Endothelial cell of umbilical vein (primary cell): ENCODE measurements at regions not wholly inside any gene's neighbourhood (a gene's known extent, or its start where the extent isn't known, plus 50 kb on each side); places are given as distances from the start of the nearest gene placed in this dataset.

Experiments used
- BruUV-seq: library from RNA; stranded (reverse); fragments of 400-500 nt; replicated peaks from 2 replicates; lab custom pipeline; 2021; lab: Mats Ljungman, UMichigan
- CTCF ChIA-PET: fragments of 300-600, 350-600 bp; sonication (Branson Sonifier 250); formaldehyde crosslinking; loops from one replicate; lab custom pipeline; 2021; ENCODE audit warnings: antibody characterized with exemption, inconsistent platforms; lab: Charles Lee
- POLR2A ChIA-PET: fragments of 300-600, 350-600 bp; sonication (Branson Sonifier 250); formaldehyde crosslinking; loops from one replicate; lab custom pipeline; 2021; ENCODE audit warnings: antibody characterized with exemption, inconsistent platforms; lab: Charles Lee
- DNase-seq: peaks from one replicate; pipeline ENCODE4 v3.0.0-alpha.2; 2011; ENCODE audit warnings: low read depth, low spot score
- FAIRE-seq: peaks from 2 replicates; lab custom pipeline; 2011; peaks lifted over from hg19 to GRCh38; lab: Jason Lieb, UNC
- H2AFZ ChIP-seq: 2 replicates; pipeline ENCODE4 v1.6.0; 2012; ENCODE audit warnings: low read depth, low read length, control low read depth, inconsistent platforms
- H3K27ac ChIP-seq: 2 replicates; pipeline ENCODE4 v1.5.1; 2011; ENCODE audit warnings: low read depth, mild to moderate bottlenecking, control low read depth, low read length, moderate library complexity; ENCODE audit not compliant: insufficient read depth
- H3K27me3 ChIP-seq, 2 experiments: 2 replicates each; pipeline versions ENCODE4 v1.6.0 to v1.6.1; 2011; ENCODE audit warnings: low read length in 2 of 2, mixed read lengths in 1 of 2; ENCODE audit not compliant: control insufficient read depth in 2 of 2, insufficient read depth in 2 of 2
- H3K36me3 ChIP-seq, 2 experiments: 2 replicates in 1 of 2; 3 replicates in 1 of 2; pipeline ENCODE4 v1.5.1; 2011; ENCODE audit warnings: low read length in 2 of 2, mild to moderate bottlenecking in 1 of 2, moderate library complexity in 1 of 2; ENCODE audit not compliant: control insufficient read depth in 2 of 2, insufficient read depth in 2 of 2; ENCODE audit errors: extremely low read depth in 1 of 2
- H3K4me1 ChIP-seq: 3 replicates; pipeline ENCODE4 v1.5.1; 2011; ENCODE audit warnings: mild to moderate bottlenecking, low read length; ENCODE audit not compliant: control insufficient read depth, insufficient read depth; ENCODE audit errors: extremely low read depth
- H3K4me2 ChIP-seq: 2 replicates; pipeline ENCODE4 v1.6.1; 2011; ENCODE audit warnings: low read length, control low read depth, mixed read lengths; ENCODE audit not compliant: insufficient read depth
- H3K4me3 ChIP-seq, 3 experiments: fragments of 200-600 bp in 1 of 3; sonication (generic), shearing (Covaris generic) in 1 of 3; replicated peaks in 1 of 3; 2 replicates each; pipeline ENCODE4 v1.5.1; 2011 to 2016; ENCODE audit warnings: control low read depth in 3 of 3, low read length in 3 of 3, mild to moderate bottlenecking in 2 of 3, inconsistent platforms in 1 of 3, low read depth in 1 of 3, moderate library complexity in 1 of 3; ENCODE audit not compliant: insufficient read depth in 1 of 3
- H3K79me2 ChIP-seq: 2 replicates; pipeline ENCODE4 v1.6.0; 2012; ENCODE audit warnings: low read length, inconsistent platforms; ENCODE audit not compliant: control insufficient read depth, insufficient read depth
- H3K9ac ChIP-seq: replicated peaks from 2 replicates; pipeline ENCODE3; 2011; ENCODE audit warnings: low read length, control low read depth; ENCODE audit not compliant: insufficient read depth; ENCODE audit errors: extremely low read depth
- H3K9me1 ChIP-seq: replicated peaks from 3 replicates; pipeline ENCODE4 v1.6.0; 2011; ENCODE audit warnings: mild to moderate bottlenecking, low read length; ENCODE audit not compliant: control insufficient read depth, insufficient read depth; ENCODE audit errors: extremely low read depth
- H3K9me3 ChIP-seq: replicated peaks from 2 replicates; pipeline ENCODE4 v1.5.1; 2012; ENCODE audit warnings: low read length, inconsistent platforms; ENCODE audit not compliant: control insufficient read depth, insufficient read depth
- H4K20me1 ChIP-seq: replicated peaks from 2 replicates; pipeline ENCODE3; 2011; ENCODE audit warnings: mild to moderate bottlenecking, low read length; ENCODE audit not compliant: control insufficient read depth, insufficient read depth; ENCODE audit errors: extremely low read depth
- CTCF ChIP-seq, 2 donors: IDR thresholded peaks; 1 replicate in 1 of 2; 2 replicates in 1 of 2; pipeline ENCODE4 v1.5.1; 2011; ENCODE audit warnings: low read length in 2 of 2, mild to moderate bottlenecking in 2 of 2, moderate library complexity in 2 of 2, control low read depth in 1 of 2, inconsistent platforms in 1 of 2, low read depth in 1 of 2; ENCODE audit not compliant: insufficient read depth in 1 of 2; ENCODE audit errors: extremely low read depth in 1 of 2
- EZH2 ChIP-seq: IDR thresholded peaks from 2 replicates; pipeline ENCODE4 v1.6.1; 2012; ENCODE audit warnings: borderline replicate concordance, low read depth, mild to moderate bottlenecking, moderate library complexity, low read length, inconsistent platforms; ENCODE audit not compliant: severe bottlenecking
- FOS ChIP-seq: IDR thresholded peaks from 2 replicates; pipeline ENCODE4 v1.6.1; 2011; ENCODE audit warnings: mild to moderate bottlenecking, low read length, moderate library complexity, borderline replicate concordance; ENCODE audit not compliant: insufficient read depth
- GATA2 ChIP-seq: IDR thresholded peaks from 2 replicates; pipeline ENCODE4 v1.7.0; 2011; ENCODE audit warnings: low read depth, mild to moderate bottlenecking, moderate library complexity, mixed read lengths, low read length; ENCODE audit not compliant: insufficient read length, insufficient read depth
- JUN ChIP-seq: IDR thresholded peaks from 2 replicates; pipeline ENCODE4 v1.6.1; 2011; ENCODE audit warnings: borderline replicate concordance, low read depth; ENCODE audit not compliant: insufficient read length, insufficient read depth
- MAX ChIP-seq: IDR thresholded peaks from 2 replicates; pipeline ENCODE4 v1.6.1; 2011; ENCODE audit not compliant: insufficient read depth, insufficient read length
- MYC ChIP-seq: IDR thresholded peaks from one replicate; pipeline ENCODE4 v1.6.1; 2011; ENCODE audit warnings: mild to moderate bottlenecking, low read depth, low read length
- POLR2A ChIP-seq: IDR thresholded peaks from 2 replicates; pipeline ENCODE4 v1.6.1; 2012; ENCODE audit warnings: low read depth, mild to moderate bottlenecking, control low read depth, low read length
- POLR2AphosphoS5 ChIP-seq: IDR thresholded peaks from 2 replicates; pipeline ENCODE4 v1.6.1; 2012; ENCODE audit warnings: low read depth, mild to moderate bottlenecking, control low read depth, low read length, moderate library complexity; ENCODE audit not compliant: insufficient read depth
- dilution Hi-C: fragments of 300-500 bp; cut with MboI; formaldehyde crosslinking; loops from one replicate; pipeline ENCODE4 v1.15.0; 2019; ENCODE audit warnings: low sequenced_read_pairs; ENCODE audit not compliant: extremely low pct_ligation_motif_present
- intact Hi-C: fragments of 100-400 bp; cut with micrococcal nuclease; formaldehyde crosslinking; loops from one replicate; pipeline ENCODE4 v1.10.0; 2022

GRCh38 chr19:33905473-33905936 is 108.8 kb downstream of the KCTD15 start:
- Histone ChIP-seq H3K27ac (peak overlapping the region; percentile 83), H3K79me2 (no peaks in the 10 kb centered on the region), H3K36me3 (no peaks in the 10 kb centered on the region), H3K9ac (peak overlapping the region; percentile 42), H3K9me1 (no peaks in the 10 kb centered on the region), H3K9me3 (no peaks in the 10 kb centered on the region), H3K27me3 (no peaks in the 10 kb centered on the region), H3K4me1 (peaks cover 20% of the 10 kb centered on the region), H4K20me1 (no peaks in the 10 kb centered on the region), H2AFZ (peak overlapping the region; percentile 78), H3K4me2 (peak overlapping the region; percentile 53), H3K4me3 (peak overlapping the region in 2 of 3 experiments; percentile 2 to 24)
- CTCF ChIA-PET: interaction anchor here (0.5 to 2.9 kb wide), 5 partner anchors 34 to 137 kb away, joined by 3 to 10 read pairs (median 3); no protein-coding TSS in a partner anchor
- TF ChIP-seq JUN (no peak), MYC (no peak), GATA2 (no peak), POLR2AphosphoS5 (no peak), FOS (no peak), EZH2 (no peak), CTCF (IDR thresholded peaks at IDR 0.05; ENCODE audit: extremely low read depth in 1 of 2, insufficient read depth in 1 of 2, low read depth in 1 of 2, low read length in 2 of 2) (no peak), MAX (no peak), POLR2A (no peak)
- dilution Hi-C loops (no loop called here), intact Hi-C loops (loop anchor here (1.0 to 5.0 kb wide), 4 partner anchors 21 to 110 kb away; no protein-coding TSS in a partner anchor)
- POLR2A ChIA-PET: interaction anchor here (0.6 to 1.2 kb wide), 2 partner anchors 109 to 110 kb away, joined by 3 to 4 read pairs; partner anchors contain the start of gene KCTD15
- FAIRE-seq: peak; percentile 90
- BruUV-seq: TSS peak; percentile 72
- peak; percentile 51 for DNase-seq
